ENCODE measurements at regions not wholly inside any gene's neighbourhood (a gene's known extent, or its start where the extent isn't known, plus 50 kb on each side); places are given as distances from the start of the nearest gene placed in this dataset.

GRCh38 chr18:78457731-78458130, 521.9 kb upstream of the SALL3 start:
- in situ Hi-C loops (cut with HindIII; ENCODE audit: low sequenced_read_pairs), result no loop called here
- TF ChIP-seq CTCF (IDR thresholded peaks at IDR 0.05; ENCODE audit: low read depth, low read length), result no peak

GRCh38 chr18:78458356-78458755, 521.3 kb upstream of the SALL3 start:
- in situ Hi-C loops (cut with HindIII; ENCODE audit: low sequenced_read_pairs), result no loop called here
- no peak for DNase-seq (ENCODE audit: low read depth, low spot score)
- no peak overlapping the region for H3K4me3 ChIP-seq (ENCODE audit: low read depth, low read length)
- TF ChIP-seq CTCF (IDR thresholded peaks at IDR 0.05; ENCODE audit: low read depth, low read length), result no peak

More at GRCh38 chr18:78457731-78458130, 521.9 kb upstream of the SALL3 start:
- no peak overlapping the region for H3K4me3 ChIP-seq (ENCODE audit: low read depth, low read length)
- DNase-seq (ENCODE audit: low read depth, low spot score), result no peak

- H3K4me3 ChIP-seq (ENCODE audit: low read depth, low read length), result no peak overlapping the region
- in situ Hi-C loops (cut with HindIII; ENCODE audit: low sequenced_read_pairs), result no loop called here
- no peak for DNase-seq (ENCODE audit: low read depth, low spot score)
- no peak for TF ChIP-seq CTCF (IDR thresholded peaks at IDR 0.05; ENCODE audit: low read depth, low read length)
Measured at GRCh38 chr18:78459668-78460067, 520.0 kb upstream of the SALL3 start.

- H3K4me3 ChIP-seq (ENCODE audit: low read depth, low read length), result no peak overlapping the region
- no peak for TF ChIP-seq CTCF (IDR thresholded peaks at IDR 0.05; ENCODE audit: low read depth, low read length)
- in situ Hi-C loops (cut with HindIII; ENCODE audit: low sequenced_read_pairs), result no loop called here
- no peak for DNase-seq (ENCODE audit: low read depth, low spot score)
Measured at GRCh38 chr18:78460558-78460957, 519.1 kb upstream of the SALL3 start.

- in situ Hi-C loops (cut with HindIII; ENCODE audit: low sequenced_read_pairs), result no loop called here
Measured at GRCh38 chr18:78473563-78473962, 506.1 kb upstream of the SALL3 start.

GRCh38 chr18:78477840-78478239, 501.8 kb upstream of the SALL3 start:
- in situ Hi-C loops (cut with HindIII; ENCODE audit: low sequenced_read_pairs), result no loop called here
- no peak overlapping the region for H3K4me3 ChIP-seq (ENCODE audit: low read depth, low read length)
- no peak for DNase-seq (ENCODE audit: low read depth, low spot score)
- no peak for TF ChIP-seq CTCF (IDR thresholded peaks at IDR 0.05; ENCODE audit: low read depth, low read length)

More at GRCh38 chr18:78473563-78473962, 506.1 kb upstream of the SALL3 start:
- no peak for TF ChIP-seq CTCF (IDR thresholded peaks at IDR 0.05; ENCODE audit: low read depth, low read length)
- H3K4me3 ChIP-seq (ENCODE audit: low read depth, low read length), result no peak overlapping the region
- no peak for DNase-seq (ENCODE audit: low read depth, low spot score)

GRCh38 chr18:78479443-78479842, 500.2 kb upstream of the SALL3 start:
- no peak for DNase-seq (ENCODE audit: low read depth, low spot score)
- in situ Hi-C loops (cut with HindIII; ENCODE audit: low sequenced_read_pairs), result no loop called here
- H3K4me3 ChIP-seq (ENCODE audit: low read depth, low read length), result no peak overlapping the region
- no peak for TF ChIP-seq CTCF (IDR thresholded peaks at IDR 0.05; ENCODE audit: low read depth, low read length)

Measured in astrocyte of the spinal cord (primary cell).